Anterior cingulate cortex (tissue), 58 donors: ENCODE measurements at regions not wholly inside any gene's neighbourhood (a gene's known extent, or its start where the extent isn't known, plus 50 kb on each side); places are given as distances from the start of the nearest gene placed in this dataset.
"Not testable (repeated sequence)": the region's sequence is repeated elsewhere in the genome, so short reads cannot be mapped to it uniquely, and the experiment has no call there.

ENCODE experiments used
- DNase-seq, 58 donors: peaks; one replicate each; lab custom pipeline; 2025; lab: John Stamatoyannopoulos, UW

GRCh38 chr5:9766581-9766980 is 136.4 kb upstream of the TAS2R1 start:
- DNase-seq: no peak

GRCh38 chr5:9765419-9766140 is 135.4 kb upstream of the TAS2R1 start:
- peak in 16 of 58 donors; percentile 1 to 22 (median 11) for DNase-seq

- DNase-seq: no peak
These were observed 131.6 kb upstream of the TAS2R1 start for GRCh38 chr5:9761706-9762105.

- DNase-seq: not testable (repeated sequence)
These were observed 122.5 kb upstream of the TAS2R1 start for GRCh38 chr5:9752670-9753069.

GRCh38 chr5:9743507-9743906 is 113.4 kb upstream of the TAS2R1 start:
- no peak for DNase-seq

GRCh38 chr5:9742848-9743247 is 112.7 kb upstream of the TAS2R1 start:
- DNase-seq: no peak

- DNase-seq: no peak
These were observed 109.0 kb upstream of the TAS2R1 start for GRCh38 chr5:9739135-9739534.

- DNase-seq: no peak
These were observed 107.1 kb upstream of the TAS2R1 start for GRCh38 chr5:9737265-9737664.

GRCh38 chr5:9733486-9733885 is 103.3 kb upstream of the TAS2R1 start:
- DNase-seq: no peak

GRCh38 chr5:9731159-9731558 is 101.0 kb upstream of the TAS2R1 start:
- DNase-seq: no peak

- DNase-seq: no peak
These were observed 98.1 kb upstream of the TAS2R1 start for GRCh38 chr5:9728261-9728660.

GRCh38 chr5:9726931-9727330 is 96.8 kb upstream of the TAS2R1 start:
- no peak for DNase-seq

- not testable (repeated sequence) for DNase-seq
These were observed 95.1 kb upstream of the TAS2R1 start for GRCh38 chr5:9725265-9725664.

GRCh38 chr5:9724707-9725106 is 94.6 kb upstream of the TAS2R1 start:
- DNase-seq: no peak

- DNase-seq: peak in 1 of 58 donors; percentile 28
These were observed 92.5 kb upstream of the TAS2R1 start for GRCh38 chr5:9722601-9723180.

GRCh38 chr5:9721161-9721560 is 91.0 kb upstream of the TAS2R1 start:
- no peak for DNase-seq

GRCh38 chr5:9720361-9720760 is 90.2 kb upstream of the TAS2R1 start:
- no peak for DNase-seq

- DNase-seq: peak in 1 of 58 donors; percentile 38
These were observed 86.7 kb upstream of the TAS2R1 start for GRCh38 chr5:9716838-9717281.

- DNase-seq: no peak
These were observed 85.8 kb upstream of the TAS2R1 start for GRCh38 chr5:9715891-9716335.

- DNase-seq: no peak
These were observed 83.9 kb upstream of the TAS2R1 start for GRCh38 chr5:9713959-9714586.

- DNase-seq: no peak
These were observed 83.2 kb upstream of the TAS2R1 start for GRCh38 chr5:9713356-9713755.

- peak in 1 of 58 donors; percentile 12 for DNase-seq
These were observed 82.8 kb upstream of the TAS2R1 start for GRCh38 chr5:9712911-9713310.
